Ovary (tissue), 7 donors: ENCODE measurements at regions not wholly inside any gene's neighbourhood (a gene's known extent, or its start where the extent isn't known, plus 50 kb on each side); places are given as distances from the start of the nearest gene placed in this dataset.

Experiments
- DNase-seq, 5 donors: peaks; one replicate each; pipeline ENCODE4 v3.0.0-alpha.2; 2019 to 2020
- H3K27ac ChIP-seq, 2 donors: fragments of 200-600 bp; one replicate each; pipeline versions ENCODE4 v1.5.1 to v1.8.0; 2019 to 2022
- H3K27me3 ChIP-seq: fragments of 200-600 bp; one replicate; pipeline ENCODE4 v1.8.0; 2022
- H3K36me3 ChIP-seq: fragments of 200-600 bp; sonication (generic); one replicate; pipeline ENCODE4 v1.5.1; 2019
- H3K4me1 ChIP-seq: one replicate; pipeline ENCODE4 v1.8.1; 2013; ENCODE audit warnings: mild to moderate bottlenecking, moderate library complexity; ENCODE audit not compliant: insufficient read depth
- H3K4me3 ChIP-seq: fragments of 200-600 bp; sonication (generic); one replicate; pipeline ENCODE4 v1.5.1; 2017
- H3K9me3 ChIP-seq, 2 donors: fragments of 200-600 bp in 1 of 2; sonication (generic) in 1 of 2; one replicate each; pipeline versions ENCODE4 v1.5.1 to v1.8.1; 2013 to 2019; ENCODE audit warnings: mild to moderate bottlenecking in 1 of 2, moderate library complexity in 1 of 2
- EP300 ChIP-seq: sonication (generic); formaldehyde crosslinking; IDR thresholded peaks from one replicate; pipeline ENCODE4 v1.6.1; 2017; ENCODE audit warnings: antibody characterized with exemption
- POLR2A ChIP-seq: fragments of 450-650 bp; IDR thresholded peaks from one replicate; pipeline ENCODE4 v1.6.1; 2017; ENCODE audit warnings: antibody characterized with exemption, mild to moderate bottlenecking, moderate library complexity
- WGBS, 3 donors: extraction: QIAGEN DNeasy Blood & Tissue Kit in 1 of 3; methylation state at CpG; one replicate each; pipeline versions ENCODE4 v1.1.5 to v1.1.7; 2013 to 2017; 5-methylcytosine and 5-hydroxymethylcytosine counted together
- intact Hi-C, 4 donors: fragments of 100-400 bp; cut with DNase I; formaldehyde crosslinking; loops; one replicate each; pipeline versions ENCODE4 v1.11.0 to v1.15.1; 2022 to 2023
- TF ChIP-seq, protein P1 (sequence below), 3 donors: fragments of 450-650 bp in 2 of 3; fragments of 200-600 bp in 1 of 3; IDR thresholded peaks; one replicate each; pipeline versions ENCODE4 v1.5.1 to v1.8.0; 2016 to 2022; ENCODE audit warnings: antibody characterized with exemption in 3 of 3, mild to moderate bottlenecking in 1 of 3
- donor health status: DM: no; HTN: no; CAD: no; lungs with moderate emphysema.
- donor health status: DM: no; HTN: no; CAD: no.
- donor health status: Bipolar disorder and iron deficiency.
- donor health status: DM: no; HTN: no; CAD: no.
- donor health status: DM: yes; HTN: yes; CAD: no.

DNA sequence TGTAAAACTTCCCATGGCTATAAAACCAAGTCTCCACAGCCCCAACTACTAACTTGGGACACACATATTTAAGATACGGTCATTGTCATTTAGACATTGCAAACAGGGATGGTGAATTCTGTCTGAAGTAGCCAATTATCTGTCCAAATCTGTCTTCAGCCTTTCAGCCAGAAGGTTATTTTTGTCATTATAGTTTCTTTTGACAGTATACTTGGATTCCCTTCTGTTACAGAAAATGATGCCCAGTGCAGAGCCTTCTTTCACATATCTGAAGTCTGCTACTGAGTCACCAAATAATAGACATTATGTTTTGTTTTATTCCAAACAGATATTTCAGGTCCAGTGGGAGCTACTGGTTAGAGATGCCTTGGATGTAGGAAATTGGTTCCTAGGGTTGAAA lies 452.4 kb upstream of the HTR2A start:
- Histone ChIP-seq H3K27me3 (no peaks in the 10 kb centered on the region), H3K9me3 (no peaks in the 10 kb centered on the region), H3K4me1 (no peaks in the 10 kb centered on the region), H3K27ac (no peak overlapping the region), H3K36me3 (no peaks in the 10 kb centered on the region), H3K4me3 (no peak overlapping the region)
- no peak for DNase-seq
- WGBS, 3 donors, result 84 to 100% (median 90%) methylated on average over 1 of the region's 1 CpG
- intact Hi-C loops, result no loop called here
- TF ChIP-seq POLR2A, result no peak
- TF ChIP-seq, protein P1, sequence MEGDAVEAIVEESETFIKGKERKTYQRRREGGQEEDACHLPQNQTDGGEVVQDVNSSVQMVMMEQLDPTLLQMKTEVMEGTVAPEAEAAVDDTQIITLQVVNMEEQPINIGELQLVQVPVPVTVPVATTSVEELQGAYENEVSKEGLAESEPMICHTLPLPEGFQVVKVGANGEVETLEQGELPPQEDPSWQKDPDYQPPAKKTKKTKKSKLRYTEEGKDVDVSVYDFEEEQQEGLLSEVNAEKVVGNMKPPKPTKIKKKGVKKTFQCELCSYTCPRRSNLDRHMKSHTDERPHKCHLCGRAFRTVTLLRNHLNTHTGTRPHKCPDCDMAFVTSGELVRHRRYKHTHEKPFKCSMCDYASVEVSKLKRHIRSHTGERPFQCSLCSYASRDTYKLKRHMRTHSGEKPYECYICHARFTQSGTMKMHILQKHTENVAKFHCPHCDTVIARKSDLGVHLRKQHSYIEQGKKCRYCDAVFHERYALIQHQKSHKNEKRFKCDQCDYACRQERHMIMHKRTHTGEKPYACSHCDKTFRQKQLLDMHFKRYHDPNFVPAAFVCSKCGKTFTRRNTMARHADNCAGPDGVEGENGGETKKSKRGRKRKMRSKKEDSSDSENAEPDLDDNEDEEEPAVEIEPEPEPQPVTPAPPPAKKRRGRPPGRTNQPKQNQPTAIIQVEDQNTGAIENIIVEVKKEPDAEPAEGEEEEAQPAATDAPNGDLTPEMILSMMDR (IDR thresholded peaks at IDR 0.05), result no peak
- TF ChIP-seq EP300, result no peak

DNA sequence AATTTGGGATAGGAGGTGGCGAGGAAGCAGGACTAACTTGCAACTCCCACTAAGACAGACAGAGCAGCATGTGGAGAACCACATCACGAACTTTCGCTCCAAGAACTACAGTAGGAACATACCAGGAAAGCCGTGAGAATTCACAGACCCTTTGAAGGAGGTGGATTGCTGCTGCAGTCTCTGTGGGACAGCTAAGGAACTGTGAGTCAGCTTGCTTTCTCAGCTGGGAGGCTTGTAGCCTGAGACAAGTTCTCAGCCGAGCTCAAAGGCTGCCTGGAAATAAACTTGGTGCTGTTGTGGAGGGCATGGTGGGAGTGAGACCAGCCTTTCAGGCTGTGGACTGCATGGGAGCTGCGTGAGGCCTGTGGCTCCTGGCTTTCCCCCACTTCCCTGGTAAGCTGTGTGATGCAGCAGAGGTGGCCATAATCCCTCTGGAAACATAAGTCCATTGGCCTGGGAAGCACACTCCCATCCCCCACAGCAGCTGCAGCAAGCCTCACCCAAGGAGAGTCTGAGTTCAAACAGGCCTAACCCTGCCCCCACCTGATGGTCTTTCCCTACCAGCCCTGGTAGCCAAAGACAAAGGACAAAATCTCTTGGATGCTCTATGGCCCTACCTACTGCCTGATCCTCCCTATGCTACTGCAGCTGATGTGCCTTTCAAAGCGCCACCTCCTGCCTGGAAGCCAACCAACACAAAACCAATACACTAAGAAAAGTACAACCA lies 441.1 kb upstream of the HTR2A start:
- no peaks in the 10 kb centered on the region for H3K36me3 ChIP-seq
- TF ChIP-seq POLR2A (no peak), EP300 (no peak)
- TF ChIP-seq, protein P1 (IDR thresholded peaks at IDR 0.05), result no peak
- 70 to 75% (median 72%) methylated on average over 7 of the region's 7 CpGs for WGBS, 3 donors
- no peak for DNase-seq
- intact Hi-C loops, result no loop called here
- no peaks in the 10 kb centered on the region for H3K9me3 ChIP-seq
- H3K27me3 ChIP-seq, result no peaks in the 10 kb centered on the region
- no peak overlapping the region for H3K4me3 ChIP-seq
- H3K4me1 ChIP-seq, result no peaks in the 10 kb centered on the region
- no peak overlapping the region for H3K27ac ChIP-seq

DNA sequence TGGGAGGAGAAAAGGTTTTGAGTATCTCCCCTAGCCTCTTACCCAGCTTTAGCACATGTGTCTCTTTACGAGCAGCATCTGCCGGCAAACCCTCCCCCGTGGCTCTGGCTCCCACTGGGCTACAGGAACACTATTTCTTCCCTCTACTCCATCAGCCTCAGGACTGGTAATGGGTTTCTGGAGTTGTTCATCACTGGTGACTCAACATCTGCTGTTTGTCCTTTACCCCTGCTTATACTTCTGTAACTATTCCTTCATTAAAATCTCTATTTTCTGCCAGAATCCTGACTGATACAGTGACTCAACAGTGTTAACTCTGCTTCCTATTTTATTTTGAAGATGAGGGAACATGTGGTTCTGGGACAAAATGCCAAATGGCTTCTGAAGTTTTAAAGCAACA lies 437.3 kb upstream of the HTR2A start:
- H3K9me3 ChIP-seq, result no peaks in the 10 kb centered on the region
- intact Hi-C loops, result no loop called here
- H3K27me3 ChIP-seq, result no peaks in the 10 kb centered on the region
- no peak for DNase-seq
- no peak overlapping the region for H3K27ac ChIP-seq
- no peaks in the 10 kb centered on the region for H3K36me3 ChIP-seq
- 14 to 18% (median 14%) methylated on average over 3 of the region's 3 CpGs for WGBS, 3 donors
- TF ChIP-seq POLR2A (no peak), EP300 (no peak)
- TF ChIP-seq, protein P1 (IDR thresholded peaks at IDR 0.05), result no peak
- no peak overlapping the region for H3K4me3 ChIP-seq
- no peaks in the 10 kb centered on the region for H3K4me1 ChIP-seq

DNA sequence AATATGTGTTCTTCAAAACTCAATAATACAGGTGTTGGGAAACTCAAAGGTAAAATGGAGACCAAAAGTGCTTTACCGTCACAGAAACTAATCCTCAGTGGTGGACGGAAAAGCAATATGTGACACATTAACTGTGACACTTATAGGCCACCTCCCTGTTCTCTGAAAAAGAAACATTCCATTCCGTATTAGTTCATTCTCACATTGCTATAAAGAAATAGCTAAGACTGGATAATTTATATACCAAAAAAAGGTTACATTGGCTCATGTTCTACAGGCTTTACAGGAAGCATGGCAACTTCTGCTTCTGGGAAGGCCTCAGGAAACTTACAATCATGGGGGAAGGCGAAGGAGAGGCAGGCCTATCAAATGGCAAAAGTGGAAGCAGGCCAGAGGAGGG lies 435.3 kb upstream of the HTR2A start:
- Histone ChIP-seq H3K36me3 (no peaks in the 10 kb centered on the region), H3K4me1 (no peaks in the 10 kb centered on the region), H3K27me3 (no peaks in the 10 kb centered on the region), H3K4me3 (no peak overlapping the region), H3K9me3 (no peaks in the 10 kb centered on the region), H3K27ac (no peak overlapping the region)
- 62 to 87% (median 72%) methylated on average over 4 of the region's 4 CpGs for WGBS, 3 donors
- TF ChIP-seq EP300, result no peak
- TF ChIP-seq, protein P1 (IDR thresholded peaks at IDR 0.05), result no peak
- TF ChIP-seq POLR2A, result no peak
- DNase-seq, result no peak
- intact Hi-C loops, result no loop called here
